Astrocyte (in vitro differentiated cells and primary cell): ENCODE measurements at regions not wholly inside any gene's neighbourhood (a gene's known extent, or its start where the extent isn't known, plus 50 kb on each side); places are given as distances from the start of the nearest gene placed in this dataset.

ENCODE experiments used
- EZH2 ChIP-seq: IDR thresholded peaks from 2 replicates; pipeline ENCODE4 v1.6.1; 2012; ENCODE audit warnings: mild to moderate bottlenecking, low read length, inconsistent platforms; ENCODE audit not compliant: insufficient read depth
- TF ChIP-seq, protein P1 (sequence below): IDR thresholded peaks from 2 replicates; pipeline ENCODE4 v1.5.1; 2011; ENCODE audit warnings: low read depth, mild to moderate bottlenecking, inconsistent platforms, low read length, moderate library complexity; ENCODE audit not compliant: insufficient read depth

- TF ChIP-seq, protein P1, sequence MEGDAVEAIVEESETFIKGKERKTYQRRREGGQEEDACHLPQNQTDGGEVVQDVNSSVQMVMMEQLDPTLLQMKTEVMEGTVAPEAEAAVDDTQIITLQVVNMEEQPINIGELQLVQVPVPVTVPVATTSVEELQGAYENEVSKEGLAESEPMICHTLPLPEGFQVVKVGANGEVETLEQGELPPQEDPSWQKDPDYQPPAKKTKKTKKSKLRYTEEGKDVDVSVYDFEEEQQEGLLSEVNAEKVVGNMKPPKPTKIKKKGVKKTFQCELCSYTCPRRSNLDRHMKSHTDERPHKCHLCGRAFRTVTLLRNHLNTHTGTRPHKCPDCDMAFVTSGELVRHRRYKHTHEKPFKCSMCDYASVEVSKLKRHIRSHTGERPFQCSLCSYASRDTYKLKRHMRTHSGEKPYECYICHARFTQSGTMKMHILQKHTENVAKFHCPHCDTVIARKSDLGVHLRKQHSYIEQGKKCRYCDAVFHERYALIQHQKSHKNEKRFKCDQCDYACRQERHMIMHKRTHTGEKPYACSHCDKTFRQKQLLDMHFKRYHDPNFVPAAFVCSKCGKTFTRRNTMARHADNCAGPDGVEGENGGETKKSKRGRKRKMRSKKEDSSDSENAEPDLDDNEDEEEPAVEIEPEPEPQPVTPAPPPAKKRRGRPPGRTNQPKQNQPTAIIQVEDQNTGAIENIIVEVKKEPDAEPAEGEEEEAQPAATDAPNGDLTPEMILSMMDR, result no peak
- no peak for TF ChIP-seq EZH2
Measured at GRCh38 chr2:2850218-2850755, 519.2 kb upstream of the MYT1L start.
